ENCODE measurements at regions not wholly inside any gene's neighbourhood (a gene's known extent, or its start where the extent isn't known, plus 50 kb on each side); places are given as distances from the start of the nearest gene placed in this dataset.

DNA sequence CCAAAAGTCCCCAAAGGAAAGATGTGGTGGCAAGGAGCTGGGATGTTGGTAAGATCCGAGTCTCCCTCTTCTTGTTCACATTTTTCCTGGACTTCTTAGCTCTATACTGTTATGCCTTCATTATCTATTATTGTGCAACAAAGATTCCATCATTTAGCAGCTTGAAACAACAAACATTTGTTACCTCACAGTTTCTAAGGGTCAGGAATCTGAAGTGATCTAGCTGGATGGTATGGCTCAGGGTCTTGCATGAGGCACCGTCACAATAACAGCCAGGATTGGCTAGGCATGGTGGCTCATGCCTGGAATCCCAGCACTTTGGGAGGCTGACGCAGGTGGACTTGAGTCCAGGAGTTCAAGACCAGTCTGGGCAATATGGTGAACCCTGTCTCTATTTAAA is 51.1 kb upstream of the KRAS start:
- Histone ChIP-seq H2BK12ac (ENCODE audit: low read depth, low read length) (no peak overlapping the region), H4K5ac (ENCODE audit: insufficient read length, low read depth, low read length) (no peak overlapping the region), H2BK120ac (replicated peaks; ENCODE audit: low read depth, low read length) (no peak overlapping the region), H4K20me1 (replicated peaks in 1 of 2; ENCODE audit: control insufficient read depth in 1 of 2, insufficient read depth in 2 of 2, low read length in 2 of 2) (no peaks in the 10 kb centered on the region), H3K27me3 (replicated peaks in 1 of 4; ENCODE audit: control insufficient read depth in 3 of 4, extremely low read depth in 1 of 4, insufficient read depth in 3 of 4, low read length in 3 of 4) (no peaks in the 10 kb centered on the region), H3K9ac (replicated peaks in 1 of 4; ENCODE audit: extremely low read depth in 1 of 4, low read depth in 3 of 4, low read length in 3 of 4) (no peak overlapping the region), H2AK5ac (ENCODE audit: low read depth, low read length) (no peak overlapping the region), H2BK15ac (ENCODE audit: low read length) (no peak overlapping the region), H3K4ac (replicated peaks; ENCODE audit: insufficient read length, low read depth, low read length) (no peak overlapping the region), H3K18ac (ENCODE audit: extremely low read depth, low read length) (no peak overlapping the region), H3K4me1 (replicated peaks in 1 of 4; ENCODE audit: control insufficient read depth in 3 of 4, insufficient read depth in 4 of 4, low read length in 3 of 4) (no peaks in the 10 kb centered on the region), H4K91ac (replicated peaks; ENCODE audit: insufficient read length, low read length) (no peak overlapping the region), H3K4me2 (ENCODE audit: insufficient read depth in 1 of 2, low read depth in 2 of 2, low read length in 2 of 2) (no peak overlapping the region), H3K27ac (ENCODE audit: low read depth, low read length) (no peak overlapping the region), H4K8ac (ENCODE audit: extremely low read depth, insufficient read depth, low read length) (no peak overlapping the region), H3K79me2 (ENCODE audit: control insufficient read depth in 1 of 2, insufficient read depth in 2 of 2, low read length in 2 of 2) (no peaks in the 10 kb centered on the region), H3K14ac (ENCODE audit: insufficient read length) (no peak overlapping the region), H3K4me3 (ENCODE audit: extremely low read depth in 1 of 4, insufficient read depth in 2 of 4, low read depth in 3 of 4, low read length in 4 of 4) (no peak overlapping the region), H3K79me1 (ENCODE audit: low read depth, low read length) (no peaks in the 10 kb centered on the region), H3K9me3 (ENCODE audit: insufficient read depth in 2 of 2, low read depth in 1 of 2, low read length in 1 of 2) (no peaks in the 10 kb centered on the region), H3K56ac (replicated peaks; ENCODE audit: insufficient read length, low read depth, low read length) (no peak overlapping the region), H2BK20ac (ENCODE audit: low read length) (no peak overlapping the region), H2BK5ac (ENCODE audit: low read depth, low read length) (no peak overlapping the region), H3K23me2 (ENCODE audit: low read depth, low read length) (no peaks in the 10 kb centered on the region), H3K36me3 (ENCODE audit: control insufficient read depth in 2 of 4, insufficient read depth in 4 of 4, low read length in 3 of 4) (no peaks in the 10 kb centered on the region), H2AFZ (ENCODE audit: low read length) (no peak overlapping the region), H3K23ac (ENCODE audit: insufficient read length) (no peak overlapping the region)
- 63% methylated on average over 3 of the region's 3 CpGs; no CpG with 5 or more reads in 1 of the 2 experiments for whole genome bisulfite sequencing, 2 experiments (ENCODE audit: extremely low coverage in 1 of 2, insufficient coverage in 1 of 2, insufficient read length in 1 of 2, insufficient replicate concordance in 2 of 2, low coverage in 1 of 2, low lambda C conversion rate in 2 of 2, missing lambda C conversion rate in 1 of 2)
- ChIA-PET POLR2A (ENCODE audit: partially characterized antibody) (no interaction called here), CTCF (ENCODE audit: partially characterized antibody) (interaction anchor here (1.6 kb wide), 1 partner anchor 9 kb away, joined by 6 read pairs; no protein-coding TSS in a partner anchor)
- DNase-seq (ENCODE audit: low read depth in 1 of 2, low spot score in 2 of 2) (no peak), FAIRE-seq (no peak)
- no peak for TF ChIP-seq EGR1 (IDR thresholded peaks at IDR 0.05; ENCODE audit: borderline replicate concordance, low read depth, low read length)
- TF ChIP-seq EP300 (IDR thresholded peaks at IDR 0.05; ENCODE audit: borderline replicate concordance in 1 of 2, low read depth in 2 of 2, low read length in 2 of 2), result no peak
- no peak for TF ChIP-seq ZNF274 (IDR thresholded peaks at IDR 0.05; ENCODE audit: borderline replicate concordance, extremely low read depth, low read length)
- TF ChIP-seq GTF2F1 (IDR thresholded peaks at IDR 0.05; ENCODE audit: borderline replicate concordance, low read depth, low read length), result no peak
- TF ChIP-seq, protein P1, sequence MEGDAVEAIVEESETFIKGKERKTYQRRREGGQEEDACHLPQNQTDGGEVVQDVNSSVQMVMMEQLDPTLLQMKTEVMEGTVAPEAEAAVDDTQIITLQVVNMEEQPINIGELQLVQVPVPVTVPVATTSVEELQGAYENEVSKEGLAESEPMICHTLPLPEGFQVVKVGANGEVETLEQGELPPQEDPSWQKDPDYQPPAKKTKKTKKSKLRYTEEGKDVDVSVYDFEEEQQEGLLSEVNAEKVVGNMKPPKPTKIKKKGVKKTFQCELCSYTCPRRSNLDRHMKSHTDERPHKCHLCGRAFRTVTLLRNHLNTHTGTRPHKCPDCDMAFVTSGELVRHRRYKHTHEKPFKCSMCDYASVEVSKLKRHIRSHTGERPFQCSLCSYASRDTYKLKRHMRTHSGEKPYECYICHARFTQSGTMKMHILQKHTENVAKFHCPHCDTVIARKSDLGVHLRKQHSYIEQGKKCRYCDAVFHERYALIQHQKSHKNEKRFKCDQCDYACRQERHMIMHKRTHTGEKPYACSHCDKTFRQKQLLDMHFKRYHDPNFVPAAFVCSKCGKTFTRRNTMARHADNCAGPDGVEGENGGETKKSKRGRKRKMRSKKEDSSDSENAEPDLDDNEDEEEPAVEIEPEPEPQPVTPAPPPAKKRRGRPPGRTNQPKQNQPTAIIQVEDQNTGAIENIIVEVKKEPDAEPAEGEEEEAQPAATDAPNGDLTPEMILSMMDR (IDR thresholded peaks at IDR 0.05; ENCODE audit: control extremely low read depth in 1 of 3, insufficient read depth in 1 of 3, low read depth in 1 of 3, low read length in 3 of 3), result no peak

Measured in H1 (cell line).